ENCODE measurements at regions not wholly inside any gene's neighbourhood (a gene's known extent, or its start where the extent isn't known, plus 50 kb on each side); places are given as distances from the start of the nearest gene placed in this dataset.

DNA sequence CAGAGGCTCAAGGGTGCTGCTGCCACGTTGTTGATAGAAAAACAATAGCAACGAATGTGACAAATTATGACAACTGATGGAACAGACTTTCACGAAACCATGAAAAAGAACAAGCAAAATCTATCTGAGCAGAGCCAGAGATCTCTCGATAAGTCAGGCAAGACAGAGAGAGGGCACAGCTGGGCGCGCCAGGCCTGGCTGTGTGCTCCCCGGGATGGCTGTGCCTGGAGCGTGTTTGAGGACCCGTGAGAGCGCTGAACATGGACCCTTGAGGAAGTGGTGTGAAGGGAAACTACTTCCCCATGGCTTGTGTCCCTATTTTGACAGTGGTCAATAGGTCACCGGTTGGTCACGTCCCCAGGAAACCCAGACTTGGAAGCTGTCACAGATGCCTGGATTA lies 83.1 kb upstream of the FGF3 start:
- no peak for DNase-seq (ENCODE audit: low read depth in 1 of 2, low spot score in 1 of 2)
- in situ Hi-C loops (cut with HindIII; ENCODE audit: low pct_unique_long_range_greater_than_20kb, low sequenced_read_pairs): no loop called here
- TF ChIP-seq JUND (IDR thresholded peaks at IDR 0.05; ENCODE audit: low read depth): no peak

DNA sequence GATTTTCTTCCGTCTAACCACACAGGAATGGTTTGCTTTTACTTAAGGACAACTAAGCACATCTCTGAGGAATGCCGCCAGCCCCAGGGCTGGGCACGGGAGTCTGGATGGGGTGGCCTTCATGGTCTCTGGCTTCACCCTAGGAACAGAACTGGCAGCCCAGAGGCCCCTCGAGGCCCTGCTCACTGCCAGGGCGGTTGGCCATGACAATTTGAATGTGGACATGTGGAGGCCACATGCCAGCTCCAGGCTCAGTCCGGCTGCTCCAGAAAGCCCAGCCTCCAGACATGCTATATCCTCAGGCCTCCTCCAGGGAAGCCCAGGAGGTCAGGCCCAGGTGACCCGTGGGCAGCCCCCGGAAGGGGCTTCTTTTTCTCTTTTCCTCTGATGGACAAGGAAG lies 84.0 kb upstream of the FGF3 start:
- TF ChIP-seq JUND (IDR thresholded peaks at IDR 0.05; ENCODE audit: low read depth): no peak
- in situ Hi-C loops (cut with HindIII; ENCODE audit: low pct_unique_long_range_greater_than_20kb, low sequenced_read_pairs): no loop called here
- no peak for DNase-seq (ENCODE audit: low read depth in 1 of 2, low spot score in 1 of 2)

DNA sequence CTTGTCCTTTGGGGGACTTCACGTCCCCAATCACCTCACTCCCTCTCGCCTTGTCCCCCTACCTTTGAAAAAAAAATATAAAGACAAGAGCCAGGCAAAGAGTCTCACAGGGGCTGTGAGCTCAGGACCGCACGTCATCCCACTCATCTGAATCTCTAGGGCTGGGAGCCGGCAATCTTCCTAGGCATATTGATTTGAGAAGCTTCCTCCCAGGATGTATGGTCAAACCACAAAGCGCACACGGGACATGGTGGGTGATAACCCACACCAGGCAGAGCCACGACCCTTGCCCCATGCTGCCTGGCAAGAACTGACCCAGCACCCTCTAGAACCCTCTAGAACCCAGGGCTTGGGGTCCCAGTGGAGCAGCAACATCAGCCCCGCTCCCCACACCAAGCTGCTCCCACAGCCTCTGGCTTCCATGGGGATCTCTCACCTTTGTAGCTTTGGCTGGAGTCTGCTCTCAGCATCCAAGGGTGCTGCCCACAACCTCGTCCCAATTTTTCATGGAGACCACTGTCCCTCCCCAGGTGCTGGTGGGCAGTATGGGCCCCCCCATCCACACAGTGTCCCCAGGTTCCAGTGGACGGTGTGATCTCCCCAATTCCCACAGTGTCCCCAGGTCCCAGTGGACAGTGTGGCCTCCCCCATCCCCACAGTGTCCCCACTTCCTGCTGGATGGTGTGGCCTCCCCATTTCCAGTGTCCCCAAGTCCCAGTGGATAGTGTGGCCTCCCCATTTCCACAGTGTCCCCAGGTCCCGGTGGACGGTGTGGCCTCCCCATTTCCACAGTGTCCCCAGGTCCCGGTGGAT lies 85.2 kb upstream of the FGF3 start:
- no peak for DNase-seq (ENCODE audit: low read depth in 1 of 2, low spot score in 1 of 2)

DNA sequence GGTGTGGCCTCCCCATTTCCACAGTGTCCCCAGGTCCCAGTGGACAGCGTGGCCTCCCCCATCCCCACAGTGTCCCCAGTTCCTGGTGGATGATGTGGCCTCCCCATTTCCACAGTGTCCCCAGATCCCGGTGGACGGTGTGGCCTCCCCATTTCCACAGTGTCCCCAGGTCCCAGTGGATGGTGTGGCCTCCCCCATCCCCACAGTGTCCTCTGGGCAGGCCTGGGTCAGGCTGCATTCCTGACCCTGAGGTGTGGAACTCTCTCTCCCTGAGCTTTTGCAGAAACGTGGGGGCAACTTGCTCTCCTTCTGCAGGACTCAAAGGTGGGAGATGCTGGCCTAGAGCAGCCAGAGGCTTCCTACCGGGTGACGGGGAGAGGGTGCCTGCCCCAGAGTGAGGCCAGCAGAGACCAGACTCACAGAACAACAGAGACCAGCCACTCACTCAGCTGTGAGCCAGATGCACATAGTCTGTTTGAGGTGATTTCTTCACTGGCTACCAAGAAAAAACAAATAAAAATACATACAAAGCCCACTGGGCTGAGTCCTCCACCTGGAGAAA lies 85.8 kb upstream of the FGF3 start:
- TF ChIP-seq JUND (IDR thresholded peaks at IDR 0.05; ENCODE audit: low read depth): no peak

More for the DNA sequence above, 85.2 kb upstream of the FGF3 start:
- no peak for TF ChIP-seq JUND (IDR thresholded peaks at IDR 0.05; ENCODE audit: low read depth)
- in situ Hi-C loops (cut with HindIII; ENCODE audit: low pct_unique_long_range_greater_than_20kb, low sequenced_read_pairs): no loop called here

DNA sequence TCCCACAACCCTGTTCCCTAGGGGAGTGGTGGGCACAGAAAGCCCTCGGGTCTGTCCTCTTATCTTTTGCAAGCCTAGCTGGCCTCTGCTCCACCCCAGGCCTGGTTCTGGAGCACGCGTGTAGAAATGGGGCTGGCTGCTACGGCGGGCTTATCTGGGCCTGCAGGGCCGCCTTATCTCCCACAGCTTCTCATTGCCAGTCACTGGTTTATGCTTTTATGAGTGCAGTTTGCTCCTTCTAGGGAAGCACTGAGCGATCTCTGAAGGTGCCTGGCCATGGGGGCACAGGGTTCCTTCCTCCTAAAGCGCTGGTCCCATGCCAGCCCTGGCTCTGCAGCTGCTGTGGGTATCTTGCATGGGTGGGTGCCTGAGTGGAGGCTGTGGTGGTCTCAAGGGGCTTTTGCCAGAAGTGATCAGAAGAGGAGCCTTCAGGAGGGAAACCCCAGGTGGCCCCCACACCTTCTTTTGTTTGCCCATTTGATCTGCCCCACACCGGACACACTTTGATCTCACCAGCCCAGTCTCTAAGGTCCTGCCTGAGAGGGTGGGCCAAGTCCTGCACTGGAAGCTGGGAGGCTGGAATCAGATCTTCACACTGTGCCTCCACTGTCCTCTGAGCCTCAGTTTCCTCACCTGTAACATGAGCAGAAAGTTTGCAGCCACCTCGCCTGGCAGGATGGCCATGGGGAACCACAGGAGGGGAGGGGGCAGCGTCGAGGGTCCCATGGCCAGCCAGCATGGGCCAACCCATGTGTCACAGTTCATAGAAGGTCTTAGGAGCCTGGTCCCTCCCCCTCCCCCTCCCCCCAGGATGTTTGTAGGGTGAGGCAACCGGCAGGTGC lies 86.6 kb upstream of the FGF3 start:
- DNase-seq (ENCODE audit: low read depth in 1 of 2, low spot score in 1 of 2): no peak
- in situ Hi-C loops (cut with HindIII; ENCODE audit: low pct_unique_long_range_greater_than_20kb, low sequenced_read_pairs): no loop called here
- TF ChIP-seq JUND (IDR thresholded peaks at IDR 0.05; ENCODE audit: low read depth): no peak

More for the DNA sequence above, 85.8 kb upstream of the FGF3 start:
- in situ Hi-C loops (cut with HindIII; ENCODE audit: low pct_unique_long_range_greater_than_20kb, low sequenced_read_pairs): no loop called here
- no peak for DNase-seq (ENCODE audit: low read depth in 1 of 2, low spot score in 1 of 2)

DNA sequence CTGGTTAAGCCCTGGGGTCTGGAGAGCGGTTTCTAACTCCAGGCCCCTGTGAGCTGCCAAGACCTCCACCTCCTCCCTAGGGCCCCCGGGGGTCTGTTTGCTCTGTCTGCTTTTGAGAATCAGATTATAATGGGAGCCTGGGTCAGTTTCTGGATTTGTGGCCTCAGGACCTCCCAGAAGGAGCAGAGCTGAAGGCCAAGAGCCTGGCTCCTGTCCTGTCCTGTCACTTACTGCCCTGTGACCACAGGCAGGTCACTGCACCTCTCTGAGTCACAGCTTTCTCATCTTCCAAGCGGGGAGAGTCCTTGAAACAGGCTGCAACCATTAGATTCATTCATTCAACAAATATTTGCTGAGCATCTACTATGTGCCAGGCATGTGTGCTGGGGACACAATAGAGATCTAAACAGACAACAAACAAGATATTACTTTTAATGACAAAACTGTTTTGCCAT lies 87.3 kb upstream of the FGF3 start:
- no peak for TF ChIP-seq JUND (IDR thresholded peaks at IDR 0.05; ENCODE audit: low read depth)
- in situ Hi-C loops (cut with HindIII; ENCODE audit: low pct_unique_long_range_greater_than_20kb, low sequenced_read_pairs): no loop called here
- DNase-seq (ENCODE audit: low read depth in 1 of 2, low spot score in 1 of 2): no peak

DNA sequence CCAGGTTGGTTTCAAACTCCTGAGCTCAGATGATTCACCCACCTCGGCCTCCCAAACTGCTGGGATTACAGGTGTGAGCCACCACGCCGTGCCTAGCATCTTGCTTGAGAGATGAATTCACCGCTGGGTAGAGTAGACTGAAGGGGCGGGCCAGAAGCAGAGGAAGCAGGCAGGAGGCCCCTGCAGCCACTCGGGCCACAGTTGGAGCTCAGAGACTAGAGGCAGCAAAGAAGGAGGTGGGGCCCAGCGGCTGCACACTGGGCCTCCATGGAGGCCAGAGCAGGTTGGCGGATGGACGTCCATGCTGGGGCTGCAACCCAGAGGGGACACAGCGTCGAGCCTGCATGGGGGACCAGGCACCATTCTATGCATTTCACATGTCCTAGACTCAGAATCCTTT lies 88.4 kb upstream of the FGF3 start:
- no peak for DNase-seq (ENCODE audit: low read depth in 1 of 2, low spot score in 1 of 2)
- no peak for TF ChIP-seq JUND (IDR thresholded peaks at IDR 0.05; ENCODE audit: low read depth)
- in situ Hi-C loops (cut with HindIII; ENCODE audit: low pct_unique_long_range_greater_than_20kb, low sequenced_read_pairs): no loop called here

DNA sequence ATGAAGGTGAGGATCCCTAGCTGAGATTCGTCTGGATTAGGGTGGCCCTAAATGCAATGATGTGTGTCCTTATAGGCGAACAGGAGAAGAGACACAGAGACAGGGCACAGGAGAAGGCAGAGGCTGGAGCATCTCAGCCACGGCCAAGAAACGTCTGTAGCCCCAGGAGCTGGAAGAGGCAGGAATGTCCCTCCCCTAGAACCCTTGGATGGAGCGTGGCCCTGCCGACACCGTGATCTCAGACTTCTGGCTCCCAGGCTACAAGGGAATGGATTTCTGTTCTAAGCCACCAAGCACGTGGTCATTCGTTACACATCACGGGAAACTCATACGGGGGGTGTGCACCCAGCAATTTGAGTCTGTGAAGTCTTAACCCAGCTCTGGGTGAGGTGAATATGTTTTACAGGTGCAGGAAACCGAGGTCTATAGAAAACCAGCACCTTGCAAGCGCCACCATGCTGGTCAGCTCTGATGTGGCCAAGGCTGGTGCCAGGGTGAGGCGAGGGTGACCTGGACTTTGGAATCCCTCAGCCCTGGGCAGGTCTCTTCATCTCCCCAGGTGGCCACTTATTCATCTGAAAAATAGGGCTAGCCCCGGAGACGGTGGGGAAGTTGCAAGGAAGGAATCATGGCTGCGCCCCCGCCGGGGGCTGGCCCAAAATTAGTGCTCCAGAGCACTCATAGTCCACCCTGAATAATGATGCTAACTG lies 89.5 kb upstream of the FGF3 start:
- no peak for TF ChIP-seq JUND (IDR thresholded peaks at IDR 0.05; ENCODE audit: low read depth)
- DNase-seq (ENCODE audit: low read depth in 1 of 2, low spot score in 1 of 2): no peak
- in situ Hi-C loops (cut with HindIII; ENCODE audit: low pct_unique_long_range_greater_than_20kb, low sequenced_read_pairs): no loop called here

DNA sequence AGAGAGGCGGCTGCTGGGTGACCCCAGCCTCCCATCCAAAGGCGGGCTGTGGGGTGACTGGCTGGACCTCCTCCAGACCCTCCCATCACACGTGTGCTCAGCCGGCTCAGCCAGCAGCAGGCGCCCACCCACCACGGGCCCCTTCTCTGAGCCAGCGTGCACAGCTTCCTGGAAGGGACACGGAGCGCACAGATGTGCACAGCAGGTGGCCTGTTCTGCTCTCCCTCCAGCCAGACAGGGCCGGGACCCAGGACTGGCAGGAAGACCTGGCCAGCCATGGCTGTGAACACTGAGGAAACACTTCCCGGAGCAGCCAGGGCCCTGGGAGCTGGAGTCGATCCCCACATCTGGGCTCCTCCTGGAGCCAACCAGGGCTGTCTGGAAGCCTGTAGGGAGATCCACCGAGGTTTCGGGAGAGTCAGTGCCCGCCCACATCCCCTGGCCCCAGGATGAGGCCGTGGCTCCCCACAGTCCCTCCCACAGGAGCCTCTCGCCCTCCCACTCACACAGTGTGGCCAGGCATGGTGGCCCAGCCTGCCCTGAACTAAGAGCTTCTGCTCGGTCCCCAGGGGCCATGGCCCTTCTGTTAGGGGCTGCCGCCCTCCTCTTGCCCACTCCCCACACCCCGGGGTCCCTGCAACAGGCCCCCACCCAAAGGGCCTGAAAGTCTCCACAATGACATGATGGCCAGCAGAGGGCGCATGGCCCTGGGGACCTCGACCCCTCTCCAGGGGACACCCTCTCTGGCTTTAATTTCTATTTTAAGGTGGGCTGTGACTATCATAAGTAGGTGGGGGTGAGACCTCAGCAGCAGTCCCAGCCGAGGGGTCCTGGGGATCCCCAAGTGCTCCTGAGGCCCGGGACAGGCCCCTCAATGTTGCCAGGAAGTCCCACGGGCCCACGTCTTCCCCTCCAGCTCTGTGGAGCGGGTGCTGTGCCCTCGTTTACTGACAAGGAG lies 90.6 kb upstream of the FGF3 start:
- TF ChIP-seq JUND (IDR thresholded peaks at IDR 0.05; ENCODE audit: low read depth): no peak
- DNase-seq (ENCODE audit: low read depth in 1 of 2, low spot score in 1 of 2): no peak
- in situ Hi-C loops (cut with HindIII; ENCODE audit: low pct_unique_long_range_greater_than_20kb, low sequenced_read_pairs): no loop called here

DNA sequence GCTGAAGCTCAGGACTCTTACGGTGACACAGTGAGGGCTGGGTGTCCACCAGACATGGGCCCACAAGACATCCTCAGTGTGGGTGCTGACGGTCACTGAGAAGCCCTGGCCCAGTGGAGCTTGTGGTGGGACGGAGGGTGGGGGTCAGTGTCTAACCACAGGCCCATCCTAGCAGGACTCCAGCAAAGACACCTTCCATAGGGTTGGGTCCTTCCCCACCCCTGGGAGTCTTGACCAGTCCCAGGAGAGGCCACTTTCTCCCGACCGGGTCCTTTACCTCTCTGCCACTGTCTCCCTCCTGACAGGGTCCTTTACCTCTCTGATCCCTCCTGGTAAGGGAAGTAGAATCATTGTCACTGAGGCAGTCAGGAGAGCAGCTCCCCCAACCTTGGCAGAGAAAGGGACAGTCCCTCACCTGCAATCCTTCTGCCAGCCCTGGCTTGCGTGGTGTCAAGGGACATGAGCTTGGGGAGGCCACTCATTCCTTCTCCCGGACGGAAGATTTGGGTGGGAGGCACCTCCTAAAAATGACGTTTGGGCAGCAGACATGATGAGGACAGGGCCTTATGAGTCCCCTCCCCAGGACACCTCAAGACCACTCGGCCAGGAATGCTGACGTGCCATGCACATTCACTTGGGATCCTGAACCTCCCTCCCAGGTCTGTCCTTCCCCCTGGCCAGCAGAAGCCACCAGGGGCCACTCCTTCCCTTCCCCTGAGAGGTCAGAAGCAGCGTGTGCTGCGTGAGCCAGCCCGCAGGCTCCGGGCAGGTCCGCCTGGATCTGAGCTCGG lies 91.5 kb upstream of the FGF3 start:
- no peak for DNase-seq (ENCODE audit: low read depth in 1 of 2, low spot score in 1 of 2)
- no peak for TF ChIP-seq JUND (IDR thresholded peaks at IDR 0.05; ENCODE audit: low read depth)
- in situ Hi-C loops (cut with HindIII; ENCODE audit: low pct_unique_long_range_greater_than_20kb, low sequenced_read_pairs): no loop called here

Data from T47D (cell line).